Activated CD4-positive, alpha-beta T cell treated with anti-CD3 and anti-CD28 coated beads, Interleukin-2, amount 50 U/mL, for 48 hours (primary cell): ENCODE measurements at regions not wholly inside any gene's neighbourhood (a gene's known extent, or its start where the extent isn't known, plus 50 kb on each side); places are given as distances from the start of the nearest gene placed in this dataset.
"Not testable (repeated sequence)": the region's sequence is repeated elsewhere in the genome, so short reads cannot be mapped to it uniquely, and the experiment has no call there.

ENCODE experiments used
- DNase-seq, 2 experiments: peaks; one replicate each; pipeline ENCODE4 v3.0.0-alpha.2; 2020

GRCh38 chr1:89436856-89437255, 73.0 kb downstream of the GBP6 start:
- no peak for DNase-seq

GRCh38 chr1:89438301-89438700, 74.4 kb downstream of the GBP6 start:
- DNase-seq, result not testable (repeated sequence)

GRCh38 chr1:89440911-89441310, 77.1 kb downstream of the GBP6 start:
- no peak for DNase-seq

- DNase-seq, result no peak
Observed at GRCh38 chr1:89444791-89445190, 79.8 kb upstream of the LRRC8B start.

GRCh38 chr1:89451011-89451410, 73.6 kb upstream of the LRRC8B start:
- peak in 1 of 2 experiments; percentile 27 for DNase-seq

GRCh38 chr1:89453123-89453972, 71.3 kb upstream of the LRRC8B start:
- DNase-seq, result no peak

- peak; percentile 63 to 71 for DNase-seq
Observed at GRCh38 chr1:89454845-89455521, 69.6 kb upstream of the LRRC8B start.

- no peak for DNase-seq
Observed at GRCh38 chr1:89457046-89457445, 67.6 kb upstream of the LRRC8B start.

GRCh38 chr1:89459081-89459480, 65.5 kb upstream of the LRRC8B start:
- no peak for DNase-seq

GRCh38 chr1:89460325-89460724, 64.3 kb upstream of the LRRC8B start:
- no peak for DNase-seq

- DNase-seq, result no peak
Observed at GRCh38 chr1:89462250-89462649, 62.4 kb upstream of the LRRC8B start.

GRCh38 chr1:89464008-89464407, 60.6 kb upstream of the LRRC8B start:
- DNase-seq, result no peak

- DNase-seq, result peak in 1 of 2 experiments; percentile 20
Observed at GRCh38 chr1:89465201-89465600, 59.4 kb upstream of the LRRC8B start.

GRCh38 chr1:89466307-89466930, 58.2 kb upstream of the LRRC8B start:
- no peak for DNase-seq

GRCh38 chr1:89472253-89472652, 52.4 kb upstream of the LRRC8B start:
- no peak for DNase-seq

- DNase-seq, result no peak
Observed at GRCh38 chr1:89472886-89473417, 51.7 kb upstream of the LRRC8B start.
